SH-SY5Y (cell line): ENCODE measurements at regions not wholly inside any gene's neighbourhood (a gene's known extent, or its start where the extent isn't known, plus 50 kb on each side); places are given as distances from the start of the nearest gene placed in this dataset.

Experiments used
- GATA2 ChIP-seq: IDR thresholded peaks from 2 replicates; pipeline ENCODE4 v1.6.1; 2011; ENCODE audit warnings: mild to moderate bottlenecking, low read depth, low read length
- GATA3 ChIP-seq: IDR thresholded peaks from 2 replicates; pipeline ENCODE4 v1.6.1; 2011; ENCODE audit warnings: low read depth, mild to moderate bottlenecking, low read length, moderate library complexity

DNA sequence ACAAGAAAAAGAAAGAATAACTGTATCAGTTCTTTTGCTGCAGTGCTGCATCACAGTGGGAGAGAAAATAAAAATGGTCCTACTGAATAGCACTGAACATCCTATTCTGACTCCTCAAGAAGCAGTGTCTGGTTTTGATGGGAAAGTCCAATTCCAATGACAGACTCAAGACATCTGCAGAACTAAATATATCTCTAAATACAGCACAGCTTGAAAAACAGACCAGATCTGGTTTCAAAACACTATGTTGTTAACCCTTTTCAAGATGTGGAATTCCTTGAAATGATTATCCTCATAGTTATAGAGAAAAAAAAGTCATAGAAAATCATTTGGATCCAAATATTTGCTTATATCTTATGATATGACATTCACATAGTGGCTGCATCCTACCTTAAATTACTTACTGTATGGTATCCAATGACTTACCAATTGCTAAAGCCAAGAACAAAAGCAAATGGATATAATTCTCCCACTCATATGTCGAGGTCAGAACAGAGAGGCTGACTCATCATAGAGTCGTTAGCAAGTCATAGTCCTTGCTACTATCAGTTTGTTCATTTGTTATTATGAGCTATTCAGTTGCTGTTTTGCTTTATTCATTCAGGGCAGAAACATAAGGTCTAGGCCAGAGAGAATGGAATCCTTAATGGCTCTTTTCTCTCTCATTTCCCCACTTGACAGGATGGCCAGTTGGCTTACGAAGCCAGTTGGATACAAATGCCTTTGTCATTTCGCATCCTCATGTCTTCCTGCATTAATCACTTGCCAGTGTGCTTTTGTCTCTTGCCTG is 62.5 kb upstream of the ACVR2A start:
- TF ChIP-seq GATA2, result no peak
- no peak for TF ChIP-seq GATA3
